ENCODE measurements at regions not wholly inside any gene's neighbourhood (a gene's known extent, or its start where the extent isn't known, plus 50 kb on each side); places are given as distances from the start of the nearest gene placed in this dataset.

GRCh38 chr5:29247346-29248028 lies 1946.0 kb upstream of the CDH6 start:
- no peak for TF ChIP-seq CTCF (conservative IDR thresholded peaks at IDR 0.05; ENCODE audit: low read depth)
- no peak for DNase-seq (ENCODE audit: low spot score)
- CTCF ChIA-PET = interaction anchor here (0.6 kb wide), 1 partner anchor 88 kb away, joined by 3 read pairs; no protein-coding TSS in a partner anchor
- POLR2A ChIA-PET (ENCODE audit: low non-redundant PET) = no interaction called here
- H3K27ac ChIP-seq = no peak overlapping the region

DNA sequence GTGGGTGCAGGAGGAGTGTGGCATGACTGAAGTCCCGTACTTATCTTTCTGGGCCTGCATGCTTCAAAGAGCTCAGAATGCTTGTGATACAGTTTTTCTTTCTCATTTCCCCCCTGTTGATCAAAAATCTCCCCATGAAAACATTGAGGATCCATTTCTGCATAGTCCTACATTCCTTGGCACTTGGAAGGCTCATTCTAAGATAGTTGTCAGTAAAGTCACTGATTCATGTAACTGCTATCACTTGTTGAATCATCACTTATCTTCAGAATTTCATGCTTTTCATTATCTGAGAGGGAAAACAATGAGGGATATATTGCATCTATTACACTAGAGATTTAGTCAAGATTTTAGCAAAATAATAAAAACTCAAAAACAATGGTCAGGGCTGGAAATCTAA lies 1953.1 kb upstream of the CDH6 start:
- TF ChIP-seq CTCF (conservative IDR thresholded peaks at IDR 0.05; ENCODE audit: low read depth) = no peak
- ChIA-PET POLR2A (ENCODE audit: low non-redundant PET) (no interaction called here), CTCF (no interaction called here)
- no peak overlapping the region for H3K27ac ChIP-seq
- no peak for DNase-seq (ENCODE audit: low spot score)

DNA sequence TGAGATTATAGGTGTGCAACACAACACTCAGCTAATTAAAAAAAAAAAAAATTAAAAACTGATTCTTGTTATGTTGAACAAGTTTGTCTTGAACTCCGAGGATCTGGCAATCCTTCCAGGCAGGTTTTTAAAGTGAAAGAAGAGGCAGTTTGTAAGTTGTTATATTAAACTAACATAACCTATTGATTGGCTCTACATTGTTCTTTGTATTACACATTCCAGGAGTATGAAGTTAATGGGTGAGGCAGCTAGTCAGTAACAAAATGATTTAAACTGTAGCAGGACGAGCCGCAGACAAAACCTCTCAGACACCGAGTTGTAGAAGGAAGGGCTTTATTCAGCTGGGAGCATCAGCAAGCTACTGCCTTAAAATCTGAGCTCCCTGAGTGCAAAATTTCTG lies 1953.9 kb upstream of the CDH6 start:
- TF ChIP-seq CTCF (conservative IDR thresholded peaks at IDR 0.05; ENCODE audit: low read depth) = no peak
- CTCF ChIA-PET = no interaction called here
- no peak for DNase-seq (ENCODE audit: low spot score)
- no peak overlapping the region for H3K27ac ChIP-seq
- POLR2A ChIA-PET (ENCODE audit: low non-redundant PET) = no interaction called here

GRCh38 chr5:29238115-29238514 lies 1955.4 kb upstream of the CDH6 start:
- no peak for DNase-seq (ENCODE audit: low spot score)
- no peak overlapping the region for H3K27ac ChIP-seq
- POLR2A ChIA-PET (ENCODE audit: low non-redundant PET) = no interaction called here
- no peak for TF ChIP-seq CTCF (conservative IDR thresholded peaks at IDR 0.05; ENCODE audit: low read depth)
- CTCF ChIA-PET = interaction anchor here (0.6 kb wide), 1 partner anchor 18 kb away, joined by 3 read pairs; no protein-coding TSS in a partner anchor

GRCh38 chr5:29231154-29231553 lies 1962.3 kb upstream of the CDH6 start:
- no peak overlapping the region for H3K27ac ChIP-seq
- ChIA-PET CTCF (no interaction called here), POLR2A (ENCODE audit: low non-redundant PET) (no interaction called here)
- no peak for TF ChIP-seq CTCF (conservative IDR thresholded peaks at IDR 0.05; ENCODE audit: low read depth)
- no peak for DNase-seq (ENCODE audit: low spot score)

- no peak for DNase-seq (ENCODE audit: low spot score)
- CTCF ChIA-PET = no interaction called here
- no peak overlapping the region for H3K27ac ChIP-seq
- POLR2A ChIA-PET (ENCODE audit: low non-redundant PET) = no interaction called here
- TF ChIP-seq CTCF (conservative IDR thresholded peaks at IDR 0.05; ENCODE audit: low read depth) = no peak
Observed at GRCh38 chr5:29230591-29230990, 1962.9 kb upstream of the CDH6 start.
